Progenitor cell of endocrine pancreas (in vitro differentiated cells): ENCODE measurements at regions not wholly inside any gene's neighbourhood (a gene's known extent, or its start where the extent isn't known, plus 50 kb on each side); places are given as distances from the start of the nearest gene placed in this dataset.

ENCODE experiments used
- DNase-seq: peaks from one replicate; pipeline ENCODE4 v3.0.0; 2021; ENCODE audit warnings: low spot score; ENCODE audit not compliant: unreplicated experiment
- H3K27ac Mint-ChIP-seq: 2 replicates; pipeline ENCODE4 v1.8.0; 2021; ENCODE audit warnings: mild to moderate bottlenecking, moderate library complexity, mixed read lengths
- H3K27me3 Mint-ChIP-seq: 2 replicates; pipeline ENCODE4 v1.8.0; 2021; ENCODE audit warnings: mixed read lengths
- H3K36me3 Mint-ChIP-seq: 2 replicates; pipeline ENCODE4 v1.8.0; 2022; ENCODE audit warnings: mixed read lengths; ENCODE audit not compliant: insufficient read depth
- H3K4me1 Mint-ChIP-seq: 2 replicates; pipeline ENCODE4 v1.8.0; 2021; ENCODE audit warnings: low read depth, mixed read lengths
- H3K4me3 Mint-ChIP-seq: 2 replicates; pipeline ENCODE4 v1.8.0; 2021; ENCODE audit warnings: low read depth, mild to moderate bottlenecking, moderate library complexity, mixed read lengths
- H3K9me3 Mint-ChIP-seq: 2 replicates; pipeline ENCODE4 v1.8.0; 2021; ENCODE audit warnings: low read depth, mixed read lengths
- CTCF ChIP-seq: fragments of 200-600 bp; sonication (generic); IDR thresholded peaks from one replicate; pipeline ENCODE4 v1.5.0; 2021; ENCODE audit warnings: antibody characterized with exemption, mild to moderate bottlenecking; ENCODE audit not compliant: unreplicated experiment

GRCh38 chr12:58645946-58646345 lies 274.4 kb downstream of the LRIG3 start:
- no peak for DNase-seq
- Mint-ChIP-seq H3K9me3 (no peaks in the 10 kb centered on the region), H3K4me3 (no peak overlapping the region), H3K36me3 (no peaks in the 10 kb centered on the region), H3K27ac (no peak overlapping the region), H3K4me1 (peaks cover 5% of the 10 kb centered on the region), H3K27me3 (no peaks in the 10 kb centered on the region)
- TF ChIP-seq CTCF, result no peak

DNA sequence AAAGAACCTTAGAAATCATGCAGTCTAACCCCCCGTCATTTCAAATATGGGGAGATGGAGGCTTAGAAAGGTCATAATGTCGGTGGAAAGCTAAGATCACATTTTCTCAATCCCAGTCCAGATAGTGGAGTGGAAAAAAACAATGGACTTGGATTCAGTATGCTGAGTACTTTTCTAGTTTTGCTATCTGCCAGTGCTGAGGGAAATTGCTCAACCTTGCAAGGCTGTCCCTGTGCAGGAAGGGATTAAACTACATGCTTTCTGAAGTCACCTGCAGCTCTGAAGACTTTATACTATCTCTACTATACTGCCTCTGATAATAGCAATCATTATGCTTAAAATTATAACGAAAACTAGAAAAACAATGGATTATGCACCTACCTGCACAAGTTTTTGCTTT lies 272.8 kb downstream of the LRIG3 start:
- no peaks in the 10 kb centered on the region for H3K27me3 Mint-ChIP-seq
- DNase-seq, result no peak
- H3K9me3 Mint-ChIP-seq, result no peaks in the 10 kb centered on the region
- H3K4me3 Mint-ChIP-seq, result no peak overlapping the region
- TF ChIP-seq CTCF, result no peak
- H3K27ac Mint-ChIP-seq, result no peak overlapping the region
- H3K36me3 Mint-ChIP-seq, result no peaks in the 10 kb centered on the region
- peaks cover 5% of the 10 kb centered on the region for H3K4me1 Mint-ChIP-seq

- TF ChIP-seq CTCF, result no peak
- no peak for DNase-seq
- Mint-ChIP-seq H3K27ac (no peak overlapping the region), H3K4me1 (peaks cover 5% of the 10 kb centered on the region), H3K4me3 (no peak overlapping the region), H3K9me3 (peaks cover 5% of the 10 kb centered on the region), H3K27me3 (no peaks in the 10 kb centered on the region), H3K36me3 (no peaks in the 10 kb centered on the region)
These were observed 272.1 kb downstream of the LRIG3 start for GRCh38 chr12:58648176-58648575.

GRCh38 chr12:58651850-58652249 lies 268.5 kb downstream of the LRIG3 start:
- no peaks in the 10 kb centered on the region for H3K36me3 Mint-ChIP-seq
- DNase-seq, result no peak
- no peaks in the 10 kb centered on the region for H3K27me3 Mint-ChIP-seq
- H3K9me3 Mint-ChIP-seq, result peaks cover 9% of the 10 kb centered on the region
- peaks cover 5% of the 10 kb centered on the region for H3K4me1 Mint-ChIP-seq
- TF ChIP-seq CTCF, result no peak
- no peak overlapping the region for H3K27ac Mint-ChIP-seq
- no peak overlapping the region for H3K4me3 Mint-ChIP-seq

GRCh38 chr12:58654021-58654420 lies 266.3 kb downstream of the LRIG3 start:
- no peak for DNase-seq
- Mint-ChIP-seq H3K9me3 (peaks cover 9% of the 10 kb centered on the region), H3K4me1 (peaks cover 5% of the 10 kb centered on the region), H3K36me3 (no peaks in the 10 kb centered on the region), H3K27me3 (no peaks in the 10 kb centered on the region), H3K4me3 (no peak overlapping the region), H3K27ac (no peak overlapping the region)
- no peak for TF ChIP-seq CTCF

GRCh38 chr12:58655375-58655774 lies 264.9 kb downstream of the LRIG3 start:
- Mint-ChIP-seq H3K4me3 (no peak overlapping the region), H3K36me3 (no peaks in the 10 kb centered on the region), H3K9me3 (peaks cover 9% of the 10 kb centered on the region), H3K4me1 (no peaks in the 10 kb centered on the region), H3K27me3 (no peaks in the 10 kb centered on the region), H3K27ac (no peak overlapping the region)
- DNase-seq, result no peak
- TF ChIP-seq CTCF, result no peak
